ENCODE measurements at regions not wholly inside any gene's neighbourhood (a gene's known extent, or its start where the extent isn't known, plus 50 kb on each side); places are given as distances from the start of the nearest gene placed in this dataset.

DNA sequence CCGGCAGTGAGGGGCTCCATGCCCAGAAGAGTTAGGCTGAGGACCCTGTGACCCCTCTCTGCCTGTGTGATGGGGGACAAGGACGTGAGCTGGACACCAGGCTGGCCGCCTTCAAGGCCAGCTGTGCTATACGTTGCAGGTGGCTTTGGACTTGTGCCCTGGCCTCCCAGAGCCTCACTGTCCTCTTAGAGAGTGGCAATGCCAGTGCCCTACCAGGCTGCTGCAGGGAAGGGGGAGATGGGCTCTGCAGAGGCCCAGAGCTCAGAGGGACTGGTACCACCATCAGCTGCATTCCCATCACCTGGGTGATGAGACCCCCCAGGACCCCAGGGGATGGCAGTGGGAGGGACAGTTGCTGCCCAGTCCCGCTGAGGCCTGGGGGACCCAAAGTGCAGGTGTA, 90.4 kb upstream of the SHISAL1 start:
- intact Hi-C loops (cut with micrococcal nuclease), result no loop called here

DNA sequence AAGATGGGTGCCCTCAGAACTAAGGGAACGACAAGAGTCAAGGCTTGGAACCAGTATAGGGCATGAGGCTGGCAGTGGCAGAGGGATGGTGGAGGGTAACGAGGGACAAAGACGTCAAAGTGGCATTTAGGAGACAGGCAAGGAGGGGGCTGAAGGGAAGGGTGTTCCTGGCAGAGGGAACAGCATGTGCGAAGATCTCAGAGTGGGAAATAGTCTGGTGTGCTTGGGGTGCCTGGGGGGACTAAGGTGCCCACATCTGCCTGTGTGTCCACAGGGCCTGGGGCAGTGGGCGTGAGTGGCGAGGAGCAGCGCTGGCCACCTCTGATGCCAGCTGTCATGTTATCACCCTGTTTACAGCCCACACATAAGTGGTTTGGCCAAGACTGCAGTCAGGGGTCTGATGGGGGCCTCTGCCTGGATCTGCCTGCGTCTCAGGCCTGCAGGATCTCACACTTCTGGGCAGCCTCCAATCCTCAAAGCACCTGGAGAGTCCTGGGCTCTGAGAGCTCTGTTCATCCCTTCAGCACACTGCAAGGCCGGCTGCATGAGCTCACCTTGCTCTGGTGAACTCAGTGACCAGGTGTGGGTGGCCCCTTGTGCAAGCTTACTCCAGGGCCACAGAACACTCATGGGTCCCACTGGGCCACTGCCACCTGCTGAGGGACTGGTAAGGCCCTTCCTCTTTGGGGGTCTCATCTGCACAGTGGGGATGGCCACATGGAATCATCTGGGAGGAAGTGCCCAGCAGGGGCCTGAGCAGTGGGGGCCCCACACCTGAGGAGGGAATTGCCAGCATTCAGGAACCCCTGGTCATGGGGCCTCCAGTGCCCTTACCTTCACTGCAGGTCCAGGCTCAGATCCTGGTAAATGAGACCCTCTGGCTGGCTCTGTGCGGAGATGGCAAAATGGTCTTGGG, 89.7 kb upstream of the SHISAL1 start:
- intact Hi-C loops (cut with micrococcal nuclease), result no loop called here

DNA sequence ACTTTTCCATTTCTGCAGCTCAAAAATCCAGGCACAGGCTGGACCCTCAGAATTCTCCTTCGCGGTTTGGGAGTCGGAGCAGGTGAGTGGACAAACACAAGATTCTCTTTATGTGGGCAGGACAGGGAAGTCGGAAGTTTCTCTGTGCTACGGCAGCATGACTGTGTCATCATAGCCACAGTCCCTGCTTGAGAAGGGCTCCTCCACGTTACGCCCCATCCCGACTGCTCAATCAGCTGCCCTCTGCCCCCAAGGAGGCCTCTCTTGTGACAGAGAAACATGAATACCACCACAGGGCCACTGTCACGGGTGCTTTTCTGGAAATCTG, 89.0 kb upstream of the SHISAL1 start:
- intact Hi-C loops (cut with micrococcal nuclease), result no loop called here

DNA sequence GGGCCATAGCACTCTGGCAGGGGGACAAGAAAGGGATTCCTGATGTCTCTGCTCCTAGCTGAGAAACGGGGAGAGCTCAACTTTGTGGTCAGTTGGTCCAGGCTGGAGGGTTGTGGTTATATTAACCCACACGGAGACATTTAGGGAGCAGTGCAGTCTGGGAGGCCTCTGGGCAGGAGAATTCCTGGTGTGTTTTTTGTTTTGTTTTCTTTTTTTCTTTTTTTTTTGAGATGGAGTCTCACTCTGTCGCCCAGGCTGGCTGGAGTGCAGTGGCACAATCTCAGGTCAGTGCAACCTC, 88.0 kb upstream of the SHISAL1 start:
- intact Hi-C loops (cut with micrococcal nuclease), result no loop called here

DNA sequence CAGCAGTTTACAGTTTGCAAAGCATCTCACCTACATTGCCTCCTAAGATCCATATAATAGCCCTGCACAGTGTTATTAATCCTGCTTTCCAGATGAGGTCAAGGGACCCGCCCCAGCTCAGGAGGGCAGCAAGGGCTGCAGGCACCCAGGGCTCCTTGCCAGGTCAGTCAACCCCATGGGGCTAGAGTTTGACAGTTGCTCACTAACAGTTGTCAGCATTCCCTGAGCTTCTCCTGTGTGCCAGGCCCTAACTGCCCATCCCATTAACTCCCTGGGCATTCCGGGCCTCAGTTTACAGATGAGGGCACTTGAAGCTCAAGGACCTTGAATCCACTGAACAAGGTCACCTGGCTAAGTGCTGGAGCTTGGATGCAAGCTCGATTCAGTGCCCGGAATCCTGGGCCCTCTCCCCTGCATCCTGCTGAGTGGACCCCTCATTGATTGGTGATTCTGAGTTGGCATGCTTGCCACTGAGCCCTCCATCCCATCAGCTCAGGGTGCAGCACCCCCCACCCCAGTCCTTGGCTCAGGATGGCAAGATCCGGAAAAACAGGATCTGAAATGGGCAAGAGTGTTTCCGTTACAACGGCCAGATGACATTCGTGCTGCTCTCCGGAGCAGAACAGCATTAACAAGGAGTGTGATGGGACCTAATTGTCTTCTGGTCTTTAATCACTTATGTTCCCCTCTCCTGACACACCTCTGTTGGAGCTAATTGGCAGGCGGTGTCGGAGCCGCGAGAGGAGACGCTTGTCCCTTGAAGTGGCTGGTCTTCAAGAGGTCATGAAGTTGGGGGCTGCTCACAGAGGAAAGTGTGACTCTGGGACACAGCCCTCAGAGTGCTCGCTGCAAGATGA, 87.4 kb upstream of the SHISAL1 start:
- intact Hi-C loops (cut with micrococcal nuclease), result no loop called here

DNA sequence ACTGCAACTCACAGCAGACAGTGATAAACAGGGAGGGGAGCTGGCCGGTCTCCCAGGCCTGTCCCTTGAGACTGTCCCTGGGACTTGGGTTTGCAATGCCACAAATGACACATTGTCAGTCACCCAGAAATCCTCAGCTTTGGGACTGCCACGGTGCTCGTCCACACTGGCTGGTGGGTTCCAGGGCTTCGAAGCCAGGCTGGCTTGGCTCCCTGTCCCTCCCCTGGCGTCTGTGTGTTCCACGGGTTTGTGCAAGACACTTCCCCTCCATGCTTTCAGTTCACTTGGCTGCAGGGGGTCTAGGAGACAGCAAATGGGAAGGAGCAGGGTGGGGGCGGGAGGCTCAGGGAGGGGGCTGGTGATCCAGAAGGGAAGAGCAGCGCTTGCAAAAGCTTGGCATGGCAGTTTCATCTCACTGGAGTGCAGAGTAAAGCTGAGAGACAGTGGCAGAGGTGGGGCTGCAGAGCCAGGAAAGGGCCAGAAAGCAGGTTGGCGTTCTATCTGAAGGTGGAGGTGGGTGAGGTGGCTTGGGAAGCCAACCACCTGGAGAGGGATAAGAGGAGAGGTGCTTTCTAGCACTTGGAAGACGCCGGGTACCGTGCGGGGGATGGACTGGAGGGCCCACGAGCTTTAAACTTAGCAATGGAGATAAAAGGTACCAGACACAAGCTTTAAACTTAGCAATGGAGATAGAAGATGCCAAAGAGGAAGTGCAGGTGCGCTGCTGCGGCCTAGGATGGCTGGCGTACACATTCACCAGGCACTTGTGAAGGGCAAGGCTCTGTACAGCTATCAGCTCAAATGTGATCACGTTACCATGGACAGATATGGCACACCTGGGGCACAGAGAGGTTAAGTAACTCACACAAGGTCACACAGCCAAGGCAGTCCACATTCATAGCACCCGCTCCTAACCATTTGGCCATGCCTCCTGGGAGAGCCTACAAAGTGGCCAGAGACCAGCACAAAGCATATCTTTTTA, 86.4 kb upstream of the SHISAL1 start:
- intact Hi-C loops (cut with micrococcal nuclease), result no loop called here

DNA sequence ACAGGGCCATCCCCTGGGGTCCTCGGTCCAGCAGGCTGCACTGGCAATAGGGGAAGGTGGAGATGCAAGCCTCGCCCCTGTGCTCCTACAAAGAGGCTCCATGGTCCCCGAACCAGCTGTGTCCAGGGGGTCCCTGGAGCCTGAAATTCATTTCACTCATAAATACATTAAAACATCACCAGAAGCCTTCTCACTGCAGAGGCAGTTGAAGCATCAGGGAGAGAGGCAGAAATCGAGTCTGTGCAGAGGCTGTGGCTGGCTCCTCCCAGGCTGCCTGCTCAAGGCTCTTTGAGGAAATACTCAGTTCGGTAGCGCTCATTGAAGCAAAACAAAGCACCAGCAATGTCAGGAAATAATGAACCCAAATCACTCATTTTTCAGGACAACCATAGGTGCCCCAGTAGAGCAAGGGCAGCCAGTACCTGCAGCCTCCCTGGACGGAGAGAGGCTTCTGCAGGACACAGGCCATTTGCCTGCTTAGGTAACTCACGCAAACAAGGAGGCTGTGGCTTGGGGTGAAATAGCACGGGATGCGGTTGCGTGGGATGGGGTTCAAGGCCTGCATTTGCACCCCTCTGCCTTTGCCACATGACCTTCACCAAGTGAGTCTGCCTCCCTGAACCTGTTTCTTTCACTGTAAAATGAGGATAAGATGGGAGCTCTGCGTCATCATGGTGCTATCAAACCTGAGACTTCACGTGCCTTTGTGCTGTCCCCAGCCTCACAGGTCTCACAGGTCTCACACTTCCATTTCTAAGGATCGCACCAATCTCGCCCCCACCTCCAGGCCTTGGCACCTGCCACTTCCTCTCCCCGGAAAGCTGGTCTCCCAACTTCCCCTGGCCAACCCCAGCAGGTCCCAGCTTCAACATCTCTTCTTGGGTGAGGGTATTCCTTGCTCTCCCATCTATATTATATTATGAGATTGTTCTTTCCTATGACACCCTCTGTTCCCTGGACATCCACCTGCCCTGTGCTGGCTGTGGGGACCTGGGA, 84.3 kb upstream of the SHISAL1 start:
- intact Hi-C loops (cut with micrococcal nuclease), result no loop called here

DNA sequence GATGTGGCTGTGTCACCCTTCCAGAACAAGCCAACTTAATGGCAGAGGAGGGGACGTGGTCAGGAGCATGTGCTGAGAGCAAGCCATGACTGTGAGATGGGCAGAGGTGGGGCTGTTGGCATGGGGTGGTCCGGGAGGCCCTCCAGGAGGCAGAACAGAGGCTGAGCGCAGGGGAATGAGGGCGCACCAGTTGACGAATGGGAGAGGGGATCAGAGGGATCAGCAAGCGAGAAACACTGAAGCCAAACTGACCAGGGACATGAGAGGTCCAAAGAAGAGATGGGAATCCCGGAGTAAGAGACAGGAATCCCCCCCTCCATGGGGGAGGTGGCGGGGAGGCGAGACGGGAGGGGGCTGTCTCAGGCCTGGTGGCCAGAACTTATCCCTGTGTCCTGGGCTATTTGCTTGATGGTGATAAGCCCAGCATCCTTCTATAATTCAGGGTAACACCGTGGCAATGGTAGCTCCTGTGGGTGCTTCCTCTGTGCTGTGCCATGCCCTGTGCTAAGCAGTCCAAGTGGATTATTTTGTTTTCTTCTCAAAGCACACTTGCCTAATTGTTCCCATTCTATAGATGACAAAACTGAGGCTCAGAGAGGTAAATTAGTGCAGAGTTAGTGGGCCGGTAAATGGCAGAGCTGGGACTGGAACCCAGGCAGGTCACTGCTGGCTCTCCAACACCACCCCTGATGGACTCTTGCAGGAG, 83.4 kb upstream of the SHISAL1 start:
- intact Hi-C loops (cut with micrococcal nuclease), result no loop called here

DNA sequence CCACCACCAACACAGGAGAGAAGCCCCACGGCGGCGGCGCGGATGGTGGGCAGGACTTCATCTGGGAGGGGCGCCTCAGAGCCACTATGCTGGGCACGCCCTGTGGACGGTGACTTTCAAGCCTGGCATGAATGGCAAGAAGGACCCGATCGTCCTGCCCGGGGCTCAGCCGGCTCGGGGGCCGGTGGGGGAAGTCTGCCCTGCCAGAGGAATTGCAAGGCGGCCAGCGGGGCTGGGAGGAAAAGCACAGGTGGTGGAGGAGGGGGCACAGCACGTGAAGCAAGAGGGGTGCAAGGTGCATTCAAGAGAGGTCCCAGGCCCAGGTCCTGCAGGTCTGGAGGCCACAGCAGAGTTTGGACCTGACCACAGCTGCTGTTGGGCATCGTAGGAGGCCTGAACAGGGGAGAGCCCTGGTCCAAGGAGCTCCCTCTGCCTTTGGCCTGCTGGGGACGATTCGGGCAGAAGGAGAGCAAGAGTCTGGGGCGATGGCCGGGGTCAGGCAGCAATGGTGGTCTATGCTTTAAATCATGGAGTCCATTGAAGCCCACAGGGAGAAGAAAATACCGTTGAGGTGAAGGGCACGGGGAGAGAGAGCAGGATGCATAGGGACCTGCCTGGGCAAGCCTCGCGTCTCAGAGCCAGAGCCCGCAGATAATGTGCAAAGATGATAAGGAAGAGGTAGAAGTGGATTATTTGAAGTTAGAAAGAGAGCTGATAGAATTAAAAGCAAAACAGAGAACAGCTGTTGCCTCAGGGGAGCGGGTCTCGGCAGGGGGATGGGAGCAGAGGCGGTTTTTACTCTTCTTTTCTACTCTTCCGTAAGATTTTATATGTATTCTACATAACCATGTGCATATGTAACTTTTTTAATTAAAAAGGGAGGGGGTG, 82.6 kb upstream of the SHISAL1 start:
- intact Hi-C loops (cut with micrococcal nuclease), result no loop called here

DNA sequence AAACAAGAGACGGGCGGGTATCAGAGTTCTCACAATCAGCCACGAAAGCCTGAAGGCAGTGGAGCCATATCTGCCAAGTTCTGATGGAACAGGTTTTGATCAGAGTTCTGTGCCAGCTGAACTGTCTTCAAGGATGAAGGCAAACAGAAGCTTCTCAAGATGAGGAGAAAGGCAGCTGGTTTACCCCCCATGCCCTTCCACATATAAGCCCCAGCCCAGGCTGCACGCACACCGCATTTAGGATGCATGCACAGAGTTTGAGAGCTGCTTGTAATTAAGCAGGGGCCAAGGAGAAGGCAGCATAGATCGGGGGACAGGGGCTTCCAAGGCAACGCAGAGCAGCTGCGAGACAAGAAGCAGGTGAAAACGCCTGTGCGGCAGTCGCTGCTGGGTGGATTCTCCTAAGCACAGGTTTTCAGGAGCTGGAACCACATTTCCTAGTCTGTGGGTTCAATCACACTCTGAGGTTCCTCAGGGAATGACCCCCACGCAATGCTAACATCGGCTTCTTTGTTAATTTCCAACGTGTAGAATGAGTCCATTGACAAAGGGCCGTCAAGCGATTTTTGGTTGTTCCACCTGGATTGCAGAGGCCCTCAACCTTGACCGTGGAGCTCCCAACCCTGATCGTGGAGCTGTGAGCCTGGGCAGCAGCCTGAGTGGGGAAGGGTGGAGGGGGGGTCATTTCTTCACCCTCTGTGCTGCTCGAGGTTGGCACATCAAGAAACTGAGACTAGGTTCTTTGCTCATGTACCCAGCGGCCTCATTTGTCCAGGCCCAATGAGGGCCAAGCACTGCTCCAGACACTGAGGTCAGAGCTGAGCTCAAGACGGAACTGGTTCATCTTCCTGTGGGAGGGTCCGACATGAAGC, 81.7 kb upstream of the SHISAL1 start:
- intact Hi-C loops (cut with micrococcal nuclease), result no loop called here

DNA sequence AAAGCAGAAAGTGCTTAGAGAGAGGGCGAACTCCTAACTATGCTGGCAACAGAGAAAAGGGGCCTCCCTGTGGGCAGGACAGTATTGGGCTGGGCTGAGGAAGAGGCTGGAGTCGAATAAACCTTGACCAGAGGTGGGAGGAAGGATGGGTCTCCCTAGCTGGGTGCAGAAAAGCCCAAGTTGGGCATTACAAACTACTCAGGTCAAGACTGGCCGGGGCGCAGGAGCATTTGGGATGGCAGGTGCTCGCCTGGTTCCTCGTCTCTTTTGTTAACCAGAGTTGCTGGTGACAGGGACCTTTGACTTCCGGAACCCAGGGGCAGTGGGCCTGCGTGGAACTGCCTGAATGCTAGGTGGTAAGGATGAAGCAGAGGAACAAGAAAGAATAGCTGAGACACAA, 80.3 kb upstream of the SHISAL1 start:
- intact Hi-C loops (cut with micrococcal nuclease), result no loop called here

DNA sequence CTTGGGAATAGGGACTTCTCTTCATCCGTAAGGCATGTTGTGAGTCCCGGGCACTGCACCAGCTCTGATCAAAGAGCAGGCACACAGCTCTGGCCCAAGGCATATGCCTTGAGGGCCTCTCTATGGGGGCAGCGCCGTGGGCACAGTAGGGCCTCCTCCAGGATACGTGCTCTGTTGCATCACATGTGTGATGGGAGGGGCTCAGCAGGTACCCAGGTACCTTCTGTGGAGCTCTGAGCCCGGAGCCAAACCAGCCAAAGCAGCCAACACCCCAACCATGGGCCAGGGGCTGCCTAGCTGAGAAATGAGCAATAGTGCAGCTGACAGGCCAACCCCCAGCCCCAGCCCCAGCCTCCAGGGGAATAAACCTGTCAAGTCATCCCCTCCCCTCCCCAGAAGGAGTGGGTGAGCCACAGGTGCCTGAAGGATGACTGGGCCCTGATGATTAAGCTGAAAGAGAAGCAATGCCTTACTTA, 79.7 kb upstream of the SHISAL1 start:
- intact Hi-C loops (cut with micrococcal nuclease), result no loop called here

DNA sequence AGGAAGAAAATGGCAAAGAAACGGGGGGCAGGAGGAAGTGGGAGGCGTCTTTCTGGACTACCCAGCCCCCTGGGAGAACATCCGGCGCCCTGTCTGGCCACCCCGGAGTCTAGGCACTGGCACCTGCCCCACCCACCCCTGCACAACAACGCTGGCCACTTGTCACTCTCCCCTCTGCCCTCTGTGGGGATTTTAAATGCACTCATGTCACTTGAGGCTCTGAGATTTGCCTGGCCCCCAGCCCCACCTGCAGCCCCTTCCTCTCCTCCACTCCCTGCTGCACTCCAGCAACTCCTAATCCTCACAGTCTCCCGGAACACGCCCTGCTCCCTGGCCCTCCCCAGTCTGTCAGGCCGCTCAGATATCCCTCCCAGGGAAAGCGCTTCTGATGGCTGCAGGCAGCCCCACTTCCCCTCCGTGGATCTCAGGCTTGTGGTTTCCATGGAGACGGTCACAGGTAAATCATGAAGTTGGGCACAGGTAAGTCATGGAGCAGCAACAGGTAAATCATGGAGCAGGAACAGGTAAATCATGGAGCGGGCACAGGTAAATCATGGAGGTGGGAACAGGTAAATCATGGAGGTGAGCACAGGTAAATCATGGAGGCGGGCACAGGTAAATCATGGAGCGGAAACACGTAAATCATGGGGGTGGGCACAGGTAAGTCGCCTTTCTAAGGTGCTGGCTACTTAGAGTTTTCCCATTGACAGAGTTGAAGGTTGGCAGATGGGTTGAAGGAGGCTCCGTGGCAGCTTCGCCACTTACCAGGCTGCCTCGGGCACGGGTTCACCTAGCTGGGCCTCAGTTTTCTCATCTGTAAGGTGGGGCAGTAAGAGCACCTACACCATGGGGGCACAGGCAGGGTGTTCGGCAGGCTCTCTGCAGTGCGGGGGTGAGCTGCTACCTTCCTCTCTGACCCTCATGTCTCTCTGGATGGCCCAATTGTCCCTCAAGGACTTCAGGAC, 79.0 kb upstream of the SHISAL1 start:
- intact Hi-C loops (cut with micrococcal nuclease), result no loop called here

DNA sequence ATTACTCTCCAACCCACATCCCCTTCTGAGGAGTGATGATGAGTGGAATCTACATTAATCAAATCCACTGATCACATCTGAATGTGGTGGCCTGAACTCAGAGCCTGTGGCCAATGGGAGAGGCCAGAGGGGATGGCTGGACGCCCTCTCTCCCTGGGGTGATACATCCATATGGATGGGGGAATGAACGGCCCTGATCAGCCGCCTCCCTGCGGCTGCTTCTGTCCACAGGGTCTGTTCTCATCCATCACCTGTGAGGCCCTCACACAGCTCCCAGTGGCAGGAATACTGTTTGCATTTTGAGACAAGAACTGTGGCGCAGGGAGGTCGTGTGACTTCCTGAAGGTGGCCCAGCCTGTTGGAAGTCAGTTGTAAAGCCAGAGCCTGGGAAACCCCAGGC, 78.3 kb upstream of the SHISAL1 start:
- intact Hi-C loops (cut with micrococcal nuclease), result no loop called here

DNA sequence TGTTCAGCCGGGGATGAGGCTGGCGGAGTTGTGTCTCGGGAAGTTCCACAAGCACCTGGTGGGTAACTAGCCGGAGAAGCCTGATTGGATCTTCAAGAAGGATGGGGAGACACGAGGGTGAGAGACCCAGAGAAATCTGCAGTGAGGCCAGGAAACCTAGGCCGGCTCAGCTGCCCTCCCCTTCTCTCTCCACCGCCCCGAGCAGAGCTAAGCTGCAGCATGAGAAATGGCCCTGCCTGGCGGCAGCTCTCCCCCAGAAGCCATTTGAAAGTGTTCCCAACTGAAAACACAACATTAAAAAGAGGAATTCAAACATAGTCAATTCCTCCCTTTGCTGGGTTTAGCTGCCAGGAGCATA, 77.8 kb upstream of the SHISAL1 start:
- intact Hi-C loops (cut with micrococcal nuclease), result no loop called here

DNA sequence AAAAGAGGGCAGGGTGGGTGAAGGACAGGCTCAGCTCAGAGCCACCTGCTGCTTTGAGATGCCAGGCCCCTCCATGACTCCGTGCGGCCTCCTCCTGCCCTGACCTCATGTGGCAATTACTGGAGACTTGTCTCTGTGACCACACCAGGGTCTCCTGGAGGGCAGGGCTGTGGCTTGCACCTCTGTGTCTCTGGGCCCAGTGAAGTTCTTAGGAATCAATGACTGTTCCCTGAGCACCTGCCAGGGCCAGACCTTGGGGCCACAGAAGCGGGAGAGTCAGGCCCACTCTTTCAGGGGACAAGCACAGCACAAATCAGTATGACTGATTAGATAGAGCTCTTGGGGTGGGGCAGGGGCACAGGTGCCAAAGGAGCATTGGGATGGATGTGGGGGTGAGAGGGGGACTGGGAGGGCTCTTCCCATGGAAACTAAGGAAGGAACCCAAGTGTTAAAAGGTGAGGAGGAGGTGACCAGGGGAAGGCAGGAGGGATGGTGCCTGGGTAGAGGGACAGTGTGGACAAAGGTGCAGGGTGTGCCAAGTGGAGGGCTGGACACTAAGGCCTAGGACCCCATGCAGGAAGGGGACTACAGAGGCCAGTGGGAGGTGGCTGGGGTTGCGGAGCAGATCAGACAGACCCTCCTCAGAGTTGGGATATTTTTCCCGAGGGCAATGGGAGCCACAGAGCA, 77.3 kb upstream of the SHISAL1 start:
- intact Hi-C loops (cut with micrococcal nuclease), result no loop called here
